DND-41 (cell line): ENCODE measurements at regions not wholly inside any gene's neighbourhood (a gene's known extent, or its start where the extent isn't known, plus 50 kb on each side); places are given as distances from the start of the nearest gene placed in this dataset.

Experiments
- EZH2 ChIP-seq: IDR thresholded peaks from 3 replicates; pipeline ENCODE4 v1.6.1; 2012; ENCODE audit warnings: borderline replicate concordance, low read depth, mild to moderate bottlenecking, moderate library complexity, low read length, inconsistent platforms; ENCODE audit not compliant: severe bottlenecking
- TF ChIP-seq, protein P1 (sequence below): IDR thresholded peaks from 2 replicates; pipeline ENCODE4 v1.5.1; 2012; ENCODE audit warnings: borderline replicate concordance, low read length, moderate library complexity, mild to moderate bottlenecking; ENCODE audit not compliant: poor library complexity, severe bottlenecking; ENCODE audit errors: extremely low read depth

- TF ChIP-seq, protein P1, sequence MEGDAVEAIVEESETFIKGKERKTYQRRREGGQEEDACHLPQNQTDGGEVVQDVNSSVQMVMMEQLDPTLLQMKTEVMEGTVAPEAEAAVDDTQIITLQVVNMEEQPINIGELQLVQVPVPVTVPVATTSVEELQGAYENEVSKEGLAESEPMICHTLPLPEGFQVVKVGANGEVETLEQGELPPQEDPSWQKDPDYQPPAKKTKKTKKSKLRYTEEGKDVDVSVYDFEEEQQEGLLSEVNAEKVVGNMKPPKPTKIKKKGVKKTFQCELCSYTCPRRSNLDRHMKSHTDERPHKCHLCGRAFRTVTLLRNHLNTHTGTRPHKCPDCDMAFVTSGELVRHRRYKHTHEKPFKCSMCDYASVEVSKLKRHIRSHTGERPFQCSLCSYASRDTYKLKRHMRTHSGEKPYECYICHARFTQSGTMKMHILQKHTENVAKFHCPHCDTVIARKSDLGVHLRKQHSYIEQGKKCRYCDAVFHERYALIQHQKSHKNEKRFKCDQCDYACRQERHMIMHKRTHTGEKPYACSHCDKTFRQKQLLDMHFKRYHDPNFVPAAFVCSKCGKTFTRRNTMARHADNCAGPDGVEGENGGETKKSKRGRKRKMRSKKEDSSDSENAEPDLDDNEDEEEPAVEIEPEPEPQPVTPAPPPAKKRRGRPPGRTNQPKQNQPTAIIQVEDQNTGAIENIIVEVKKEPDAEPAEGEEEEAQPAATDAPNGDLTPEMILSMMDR = no peak
- no peak for TF ChIP-seq EZH2
Observed at GRCh38 chr5:92022415-92023140, 639.5 kb upstream of the ARRDC3 start.
